Left lung (tissue), 4 donors: ENCODE measurements at regions not wholly inside any gene's neighbourhood (a gene's known extent, or its start where the extent isn't known, plus 50 kb on each side); places are given as distances from the start of the nearest gene placed in this dataset.

ENCODE experiments used
- ATAC-seq: fragments of 200-7000 bp; cut with Tn5 transposase; one replicate; pipeline ENCODE4 v1.9.1; 2020; ENCODE audit warnings: moderate library complexity
- DNase-seq, 4 donors: peaks; one replicate each; pipeline ENCODE4 v3.0.0-alpha.2; 2013 to 2020
- H3K27ac ChIP-seq, 2 donors: fragments of 200-600 bp; sonication (generic) in 1 of 2; one replicate each; pipeline versions ENCODE4 v1.5.0 to v1.8.0; 2020 to 2021
- H3K27me3 ChIP-seq, 2 donors: fragments of 200-600 bp; sonication (generic) in 1 of 2; one replicate each; pipeline versions ENCODE4 v1.5.0 to v1.8.0; 2020 to 2021
- H3K36me3 ChIP-seq, 2 donors: fragments of 200-600 bp; sonication (generic) in 1 of 2; one replicate each; pipeline versions ENCODE4 v1.5.0 to v1.8.0; 2020 to 2021
- H3K4me1 ChIP-seq, 2 donors: fragments of 200-600 bp; one replicate each; pipeline ENCODE4 v1.8.0; 2021
- H3K4me3 ChIP-seq, 2 donors: fragments of 200-600 bp; sonication (generic) in 1 of 2; one replicate each; pipeline versions ENCODE4 v1.5.0 to v1.8.0; 2020 to 2021; ENCODE audit warnings: mild to moderate bottlenecking in 1 of 2
- H3K9me3 ChIP-seq, 2 donors: fragments of 200-600 bp; sonication (generic) in 1 of 2; one replicate each; pipeline versions ENCODE4 v1.5.0 to v1.8.0; 2020 to 2021
- intact Hi-C, 2 donors: fragments of 100-400 bp; cut with DNase I; formaldehyde crosslinking; loops; one replicate each; pipeline versions ENCODE4 v1.11.2 to v1.14.2; 2022
- TF ChIP-seq, protein P1 (sequence below), 2 donors: fragments of 200-600 bp; sonication (generic) in 1 of 2; IDR thresholded peaks; one replicate each; pipeline versions ENCODE4 v1.5.0 to v1.8.0; 2021; ENCODE audit warnings: antibody characterized with exemption in 2 of 2
- donor health status: DM: no; HTN: yes; CAD: no.
- donor health status: DM: no; HTN: no; CAD: no.

DNA sequence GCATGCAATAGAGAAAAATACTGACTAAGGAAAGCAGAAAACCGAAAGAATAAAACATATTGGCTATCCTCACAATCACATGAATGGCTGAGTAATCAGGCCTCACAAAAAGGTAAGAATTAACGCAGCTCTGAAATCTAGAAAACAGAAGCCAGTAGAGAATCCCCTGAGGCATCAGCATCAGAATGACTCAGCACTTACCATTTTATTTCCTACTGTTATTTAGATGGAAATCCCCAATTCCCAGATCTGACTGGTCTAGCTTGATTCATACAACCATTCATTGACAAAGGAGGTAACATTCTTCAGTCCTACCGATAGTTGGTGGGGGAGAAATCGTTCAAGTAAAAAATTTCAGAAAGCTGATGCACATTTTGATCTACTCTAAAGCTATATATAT lies 1408.4 kb upstream of the WWC1 start:
- DNase-seq: no peak
- intact Hi-C loops: no loop called here
- H3K9me3 ChIP-seq: no peaks in the 10 kb centered on the region
- no peaks in the 10 kb centered on the region for H3K4me1 ChIP-seq
- ATAC-seq: no peak
- H3K36me3 ChIP-seq: no peaks in the 10 kb centered on the region
- no peak overlapping the region for H3K27ac ChIP-seq
- H3K4me3 ChIP-seq: no peak overlapping the region
- no peaks in the 10 kb centered on the region for H3K27me3 ChIP-seq
- TF ChIP-seq, protein P1, sequence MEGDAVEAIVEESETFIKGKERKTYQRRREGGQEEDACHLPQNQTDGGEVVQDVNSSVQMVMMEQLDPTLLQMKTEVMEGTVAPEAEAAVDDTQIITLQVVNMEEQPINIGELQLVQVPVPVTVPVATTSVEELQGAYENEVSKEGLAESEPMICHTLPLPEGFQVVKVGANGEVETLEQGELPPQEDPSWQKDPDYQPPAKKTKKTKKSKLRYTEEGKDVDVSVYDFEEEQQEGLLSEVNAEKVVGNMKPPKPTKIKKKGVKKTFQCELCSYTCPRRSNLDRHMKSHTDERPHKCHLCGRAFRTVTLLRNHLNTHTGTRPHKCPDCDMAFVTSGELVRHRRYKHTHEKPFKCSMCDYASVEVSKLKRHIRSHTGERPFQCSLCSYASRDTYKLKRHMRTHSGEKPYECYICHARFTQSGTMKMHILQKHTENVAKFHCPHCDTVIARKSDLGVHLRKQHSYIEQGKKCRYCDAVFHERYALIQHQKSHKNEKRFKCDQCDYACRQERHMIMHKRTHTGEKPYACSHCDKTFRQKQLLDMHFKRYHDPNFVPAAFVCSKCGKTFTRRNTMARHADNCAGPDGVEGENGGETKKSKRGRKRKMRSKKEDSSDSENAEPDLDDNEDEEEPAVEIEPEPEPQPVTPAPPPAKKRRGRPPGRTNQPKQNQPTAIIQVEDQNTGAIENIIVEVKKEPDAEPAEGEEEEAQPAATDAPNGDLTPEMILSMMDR (IDR thresholded peaks at IDR 0.05): no peak

DNA sequence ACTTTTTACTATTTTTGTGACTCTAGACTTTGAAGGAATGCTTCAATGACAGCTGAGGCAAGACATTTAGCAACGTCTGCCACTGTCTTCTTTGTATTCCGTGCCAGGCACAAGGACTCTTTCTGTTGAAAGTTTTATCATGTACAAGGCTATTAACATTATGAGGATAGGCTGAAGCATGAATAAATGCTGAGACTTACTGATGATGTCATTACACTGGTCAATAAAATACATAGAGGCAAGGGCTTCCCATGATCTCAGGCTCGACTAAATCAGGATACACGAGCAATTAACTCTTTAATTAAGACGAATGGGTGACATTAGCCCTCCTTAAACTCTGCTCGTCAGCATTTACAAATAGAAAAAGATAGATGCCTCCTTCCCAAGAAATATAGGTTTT lies 1393.3 kb upstream of the WWC1 start:
- H3K4me3 ChIP-seq: no peak overlapping the region
- H3K27me3 ChIP-seq: no peaks in the 10 kb centered on the region
- DNase-seq: no peak
- intact Hi-C loops: no loop called here
- H3K36me3 ChIP-seq: no peaks in the 10 kb centered on the region
- H3K27ac ChIP-seq: no peak overlapping the region
- no peak for ATAC-seq
- TF ChIP-seq, protein P1 (IDR thresholded peaks at IDR 0.05): no peak
- H3K9me3 ChIP-seq: no peaks in the 10 kb centered on the region
- no peaks in the 10 kb centered on the region for H3K4me1 ChIP-seq

DNA sequence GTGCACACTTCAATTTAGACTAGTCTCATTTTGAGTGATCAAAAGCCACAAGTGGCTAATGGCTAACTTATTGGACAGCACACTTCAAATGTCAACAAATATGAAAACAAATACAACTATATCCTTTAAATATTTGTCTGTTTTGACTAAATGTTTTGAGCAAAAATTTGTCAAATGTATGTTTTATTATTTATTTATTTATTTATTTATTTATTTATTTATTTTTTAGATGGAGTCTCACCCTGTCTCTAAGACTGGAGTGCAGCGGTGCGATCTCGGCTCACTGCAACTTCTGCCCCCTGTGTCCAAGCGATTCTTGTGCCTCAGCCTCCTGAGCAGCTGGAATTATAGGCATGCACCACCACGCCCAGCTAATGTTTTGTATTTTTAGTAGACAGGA lies 1392.1 kb upstream of the WWC1 start:
- no peaks in the 10 kb centered on the region for H3K36me3 ChIP-seq
- no peaks in the 10 kb centered on the region for H3K9me3 ChIP-seq
- H3K27me3 ChIP-seq: no peaks in the 10 kb centered on the region
- intact Hi-C loops: no loop called here
- no peaks in the 10 kb centered on the region for H3K4me1 ChIP-seq
- TF ChIP-seq, protein P1 (IDR thresholded peaks at IDR 0.05): no peak
- DNase-seq (no peak), ATAC-seq (no peak)
- no peak overlapping the region for H3K4me3 ChIP-seq
- H3K27ac ChIP-seq: no peak overlapping the region

GRCh38 chr5:166904571-166904970 lies 1386.9 kb upstream of the WWC1 start:
- no peaks in the 10 kb centered on the region for H3K4me1 ChIP-seq
- H3K36me3 ChIP-seq: no peaks in the 10 kb centered on the region
- H3K4me3 ChIP-seq: no peak overlapping the region
- intact Hi-C loops: no loop called here
- H3K9me3 ChIP-seq: no peaks in the 10 kb centered on the region
- no peak overlapping the region for H3K27ac ChIP-seq
- no peak for DNase-seq
- no peak for ATAC-seq
- no peaks in the 10 kb centered on the region for H3K27me3 ChIP-seq
- TF ChIP-seq, protein P1 (IDR thresholded peaks at IDR 0.05): no peak

DNA sequence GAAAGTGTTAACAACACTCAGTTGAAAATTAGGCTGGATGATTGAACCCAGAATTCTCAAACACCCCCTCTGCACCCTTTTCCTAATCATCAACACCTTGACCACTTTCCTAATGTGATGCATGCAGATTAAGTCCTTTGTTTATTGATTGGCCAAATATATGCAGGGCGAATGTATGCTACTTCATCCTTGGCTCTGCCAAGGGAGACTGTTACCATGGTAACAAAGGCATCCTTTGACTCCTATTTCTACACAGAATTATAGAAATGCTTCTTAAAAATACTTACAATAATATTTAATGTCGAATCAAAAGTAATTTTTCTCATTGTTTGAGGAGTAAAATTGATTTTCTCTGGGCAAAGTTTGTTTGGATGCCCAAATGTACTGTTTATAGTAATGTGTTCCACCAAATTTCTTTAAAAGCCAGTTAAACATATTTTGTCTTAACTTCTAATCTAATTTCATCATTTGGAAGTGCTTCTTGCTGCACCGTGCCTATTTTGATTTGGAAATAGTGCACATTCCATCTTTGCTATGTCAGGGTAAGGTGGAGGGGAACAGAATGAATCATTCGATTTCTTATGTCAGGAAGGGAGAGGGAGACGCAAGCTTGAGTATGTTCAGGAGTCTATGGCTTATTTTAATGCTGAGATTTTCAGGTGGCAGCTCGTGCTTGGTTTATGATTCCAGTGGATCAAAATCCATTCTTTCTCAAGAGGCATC lies 1384.3 kb upstream of the WWC1 start:
- H3K9me3 ChIP-seq: no peaks in the 10 kb centered on the region
- H3K27ac ChIP-seq: no peak overlapping the region
- intact Hi-C loops: no loop called here
- no peaks in the 10 kb centered on the region for H3K36me3 ChIP-seq
- TF ChIP-seq, protein P1 (IDR thresholded peaks at IDR 0.05): no peak
- no peak overlapping the region for H3K4me3 ChIP-seq
- H3K27me3 ChIP-seq: no peaks in the 10 kb centered on the region
- no peak for ATAC-seq
- no peak for DNase-seq
- no peaks in the 10 kb centered on the region for H3K4me1 ChIP-seq
